HL-60 (cell line): ENCODE measurements at regions not wholly inside any gene's neighbourhood (a gene's known extent, or its start where the extent isn't known, plus 50 kb on each side); places are given as distances from the start of the nearest gene placed in this dataset.

ENCODE experiments used
- DNase-seq, 2 experiments: peaks; one replicate each; pipeline ENCODE4 v3.0.0-alpha.2; 2010 to 2020; ENCODE audit warnings: low read depth in 1 of 2, low spot score in 1 of 2
- H3K27ac ChIP-seq: fragments of 250-450 bp; sonication (Bioruptor Pico); replicated peaks from 2 replicates; pipeline ENCODE4 v1.5.1; 2020; ENCODE audit warnings: mild to moderate bottlenecking, moderate library complexity
- H3K27me3 ChIP-seq: fragments of 250-450 bp; sonication (Bioruptor Pico); 2 replicates; pipeline ENCODE4 v1.5.1; 2021; ENCODE audit warnings: mild to moderate bottlenecking, moderate library complexity; ENCODE audit not compliant: insufficient read depth, poor library complexity, severe bottlenecking
- H3K4me3 ChIP-seq: replicated peaks from 2 replicates; pipeline ENCODE4 v1.5.1; 2011; ENCODE audit warnings: mild to moderate bottlenecking, control low read depth, low read length; ENCODE audit not compliant: insufficient read depth
- CTCF ChIP-seq: IDR thresholded peaks from one replicate; pipeline ENCODE4 v1.5.1; 2011; ENCODE audit warnings: low read length, control low read depth, inconsistent platforms; ENCODE audit not compliant: insufficient read depth
- GABPA ChIP-seq: IDR thresholded peaks from 2 replicates; pipeline ENCODE4 v1.6.1; 2012; ENCODE audit warnings: low read depth
- POLR2AphosphoS5 ChIP-seq: IDR thresholded peaks from 2 replicates; pipeline ENCODE4 v1.6.1; 2012; ENCODE audit warnings: low read depth
- REST ChIP-seq: IDR thresholded peaks from 2 replicates; pipeline ENCODE4 v1.6.1; 2012; ENCODE audit warnings: low read depth; ENCODE audit not compliant: insufficient replicate concordance
- SPI1 ChIP-seq: IDR thresholded peaks from 2 replicates; pipeline ENCODE4 v1.6.1; 2012; ENCODE audit warnings: low read depth, mild to moderate bottlenecking, borderline replicate concordance

- Histone ChIP-seq H3K4me3 (no peak overlapping the region), H3K27ac (no peak overlapping the region), H3K27me3 (no peaks in the 10 kb centered on the region)
- no peak for TF ChIP-seq SPI1
- TF ChIP-seq CTCF, result no peak
- no peak for TF ChIP-seq REST
- TF ChIP-seq POLR2AphosphoS5, result no peak
- no peak for TF ChIP-seq GABPA
- no peak for DNase-seq
Measured at GRCh38 chr16:16864536-16864935, 485.6 kb downstream of the NPIPA7 start.

- TF ChIP-seq CTCF (no peak), POLR2AphosphoS5 (no peak)
- no peak for DNase-seq
- Histone ChIP-seq H3K27me3 (no peaks in the 10 kb centered on the region), H3K27ac (no peak overlapping the region), H3K4me3 (no peak overlapping the region)
Measured at GRCh38 chr16:16865374-16865773, 486.4 kb downstream of the NPIPA7 start.

GRCh38 chr16:16867973-16868372 lies 489.0 kb downstream of the NPIPA7 start:
- H3K27me3 ChIP-seq, result no peaks in the 10 kb centered on the region
- TF ChIP-seq REST (no peak), CTCF (no peak), POLR2AphosphoS5 (no peak), SPI1 (no peak), GABPA (no peak)
- DNase-seq, result no peak
- H3K27ac ChIP-seq, result no peak overlapping the region
- no peak overlapping the region for H3K4me3 ChIP-seq

- Histone ChIP-seq H3K27me3 (no peaks in the 10 kb centered on the region), H3K4me3 (no peak overlapping the region), H3K27ac (no peak overlapping the region)
- no peak for TF ChIP-seq REST
- TF ChIP-seq POLR2AphosphoS5, result no peak
- no peak for TF ChIP-seq GABPA
- TF ChIP-seq CTCF, result no peak
- TF ChIP-seq SPI1, result no peak
- no peak for DNase-seq
Measured at GRCh38 chr16:16868727-16869126, 489.8 kb downstream of the NPIPA7 start.
